ENCODE measurements at regions not wholly inside any gene's neighbourhood (a gene's known extent, or its start where the extent isn't known, plus 50 kb on each side); places are given as distances from the start of the nearest gene placed in this dataset.
A peak's percentile ranks its signal among the peaks of the same experiment; 100 is the strongest.
"Not testable (repeated sequence)": the region's sequence is repeated elsewhere in the genome, so short reads cannot be mapped to it uniquely, and the experiment has no call there.

- no peak for DNase-seq (ENCODE audit: insufficient read length, low spot score)
- no peak for FAIRE-seq
Observed at GRCh38 chr5:17398866-17399835, 98.9 kb upstream of the TAF11L2 start.

GRCh38 chr5:17399931-17400330 lies 98.1 kb upstream of the TAF11L2 start:
- FAIRE-seq (no peak), DNase-seq (ENCODE audit: insufficient read length, low spot score) (no peak)

- DNase-seq (ENCODE audit: insufficient read length, low spot score), result no peak
- no peak for FAIRE-seq
Observed at GRCh38 chr5:17400724-17401469, 97.1 kb upstream of the TAF11L2 start.

GRCh38 chr5:17401470-17402288 lies 96.4 kb upstream of the TAF11L2 start:
- no peak for DNase-seq (ENCODE audit: insufficient read length, low spot score)
- no peak for FAIRE-seq

- FAIRE-seq (no peak), DNase-seq (ENCODE audit: insufficient read length, low spot score) (no peak)
Observed at GRCh38 chr5:17402289-17403121, 95.5 kb upstream of the TAF11L2 start.

- DNase-seq (ENCODE audit: insufficient read length, low spot score), result no peak
- FAIRE-seq, result no peak
Observed at GRCh38 chr5:17403695-17404490, 94.1 kb upstream of the TAF11L2 start.

- FAIRE-seq, result no peak
- DNase-seq (ENCODE audit: insufficient read length, low spot score), result no peak
Observed at GRCh38 chr5:17405976-17406375, 92.1 kb upstream of the TAF11L2 start.

GRCh38 chr5:17406423-17406838 lies 91.6 kb upstream of the TAF11L2 start:
- DNase-seq (ENCODE audit: insufficient read length, low spot score) (no peak), FAIRE-seq (no peak)

- FAIRE-seq (peak; percentile 31), DNase-seq (ENCODE audit: insufficient read length, low spot score) (no peak)
Observed at GRCh38 chr5:17411436-17412402, 86.3 kb upstream of the TAF11L2 start.

GRCh38 chr5:17412760-17413671 lies 85.0 kb upstream of the TAF11L2 start:
- DNase-seq (ENCODE audit: insufficient read length, low spot score), result no peak
- FAIRE-seq, result peak; percentile 13

GRCh38 chr5:17413691-17414090 lies 84.3 kb upstream of the TAF11L2 start:
- no peak for FAIRE-seq
- no peak for DNase-seq (ENCODE audit: insufficient read length, low spot score)

- no peak for FAIRE-seq
- DNase-seq (ENCODE audit: insufficient read length, low spot score), result no peak
Observed at GRCh38 chr5:17415321-17415758, 82.7 kb upstream of the TAF11L2 start.

- DNase-seq (ENCODE audit: insufficient read length, low spot score); FAIRE-seq: not testable (repeated sequence)
Observed at GRCh38 chr5:17416374-17416773, 81.7 kb upstream of the TAF11L2 start.

- FAIRE-seq (no peak), DNase-seq (ENCODE audit: insufficient read length, low spot score) (no peak)
Observed at GRCh38 chr5:17424674-17425073, 73.4 kb upstream of the TAF11L2 start.

GRCh38 chr5:17425385-17426070 lies 72.5 kb upstream of the TAF11L2 start:
- DNase-seq (ENCODE audit: insufficient read length, low spot score), result no peak
- no peak for FAIRE-seq

GRCh38 chr5:17426104-17426749 lies 71.8 kb upstream of the TAF11L2 start:
- no peak for DNase-seq (ENCODE audit: insufficient read length, low spot score)
- FAIRE-seq, result no peak
